GM23338 (cell line): ENCODE measurements at regions not wholly inside any gene's neighbourhood (a gene's known extent, or its start where the extent isn't known, plus 50 kb on each side); places are given as distances from the start of the nearest gene placed in this dataset.

Experiments used
- ATAC-seq: fragments of 200-7000 bp; cut with Tn5 transposase; 3 replicates; pipeline ENCODE4 v1.9.1; 2020
- DNase-seq: peaks from one replicate; pipeline ENCODE4 v3.0.0-alpha.2; 2015; ENCODE audit warnings: low spot score
- H2AFZ ChIP-seq: fragments of 200-600 bp; sonication (generic); 2 replicates; pipeline ENCODE4 v1.8.0; 2016; ENCODE audit warnings: antibody characterized with exemption, mild to moderate bottlenecking, moderate library complexity
- H3F3A ChIP-seq: fragments of 200-600 bp; sonication (generic); replicated peaks from 2 replicates; pipeline ENCODE4 v1.8.0; 2017; ENCODE audit warnings: antibody characterized with exemption, mixed run types, low read depth
- H3K27ac ChIP-seq: fragments of 200-600 bp; sonication (generic); 2 replicates; pipeline ENCODE4 v1.6.1; 2016; ENCODE audit warnings: low read depth
- H3K27me3 ChIP-seq: fragments of 200-600 bp; sonication (generic); 2 replicates; pipeline ENCODE4 v1.8.0; 2016; ENCODE audit warnings: mild to moderate bottlenecking, mixed run types, moderate library complexity; ENCODE audit not compliant: insufficient read depth
- H3K36me3 ChIP-seq: fragments of 200-600 bp; sonication (generic); 2 replicates; pipeline ENCODE4 v1.8.0; 2016; ENCODE audit warnings: mild to moderate bottlenecking; ENCODE audit not compliant: insufficient read depth
- H3K4me1 ChIP-seq: fragments of 200-600 bp; sonication (generic); 2 replicates; pipeline ENCODE4 v1.8.0; 2016; ENCODE audit warnings: mild to moderate bottlenecking, moderate library complexity; ENCODE audit not compliant: insufficient read depth
- H3K4me2 ChIP-seq: fragments of 200-600 bp; sonication (generic); 2 replicates; pipeline ENCODE4 v1.7.1; 2017; ENCODE audit warnings: mixed run types
- H3K4me3 ChIP-seq: fragments of 200-600 bp; sonication (generic); 2 replicates; pipeline ENCODE4 v1.6.1; 2016; ENCODE audit warnings: mixed run types
- H3K79me2 ChIP-seq: fragments of 200-600 bp; sonication (generic); replicated peaks from 2 replicates; pipeline ENCODE4 v1.8.0; 2017; ENCODE audit warnings: mild to moderate bottlenecking; ENCODE audit not compliant: insufficient read depth
- H3K9me2 ChIP-seq: fragments of 200-600 bp; sonication (generic); 2 replicates; pipeline ENCODE4 v1.8.0; 2017; ENCODE audit not compliant: insufficient read depth
- H4K20me1 ChIP-seq: fragments of 200-600 bp; sonication (generic); replicated peaks from 2 replicates; pipeline ENCODE4 v1.8.0; 2017; ENCODE audit warnings: mild to moderate bottlenecking; ENCODE audit not compliant: insufficient read depth
- H3K27ac Mint-ChIP-seq: 2 replicates; pipeline ENCODE4 v1.8.0; 2020; ENCODE audit warnings: inconsistent platforms, mild to moderate bottlenecking, moderate library complexity, mixed read lengths
- H3K27me3 Mint-ChIP-seq: 3 replicates; pipeline ENCODE4 v1.8.0; 2022; ENCODE audit warnings: low read depth, mild to moderate bottlenecking, moderate library complexity, mixed read lengths, inconsistent platforms; ENCODE audit not compliant: insufficient read depth, poor library complexity
- H3K36me3 Mint-ChIP-seq: 3 replicates; pipeline ENCODE4 v1.8.0; 2021; ENCODE audit warnings: low read depth, mild to moderate bottlenecking, inconsistent platforms, moderate library complexity, mixed read lengths
- H3K4me1 Mint-ChIP-seq: 3 replicates; pipeline ENCODE4 v1.8.0; 2020; ENCODE audit warnings: mild to moderate bottlenecking, inconsistent platforms, mixed read lengths
- H3K4me3 Mint-ChIP-seq: 3 replicates; pipeline ENCODE4 v1.8.0; 2021; ENCODE audit warnings: moderate library complexity, mild to moderate bottlenecking, inconsistent platforms, mixed read lengths
- H3K9me3 Mint-ChIP-seq: 3 replicates; pipeline ENCODE4 v1.8.0; 2020; ENCODE audit warnings: moderate library complexity, mild to moderate bottlenecking, inconsistent platforms, mixed read lengths
- CREB1 ChIP-seq: fragments of 250-450 bp; sonication (Bioruptor Pico); IDR thresholded peaks from 2 replicates; pipeline ENCODE4 v1.5.0; 2020; ENCODE audit warnings: low read depth, mild to moderate bottlenecking, moderate library complexity
- EZH2phosphoT487 ChIP-seq: fragments of 200-600 bp; sonication (generic); IDR thresholded peaks from one replicate; pipeline ENCODE4 v1.8.1; 2018; ENCODE audit warnings: antibody characterized with exemption; ENCODE audit not compliant: unreplicated experiment
- NANOG ChIP-seq: IDR thresholded peaks from 2 replicates; pipeline ENCODE4 v1.6.1; 2016; ENCODE audit warnings: antibody characterized with exemption, borderline replicate concordance
- POLR2AphosphoS5 ChIP-seq: IDR thresholded peaks from 2 replicates; pipeline ENCODE4 v1.6.1; 2016; ENCODE audit warnings: antibody characterized with exemption, low read depth
- STAT1 ChIP-seq: IDR thresholded peaks from one replicate; pipeline ENCODE4 v1.6.1; 2016; ENCODE audit warnings: antibody characterized with exemption; ENCODE audit not compliant: unreplicated experiment
- ZNF114 ChIP-seq: fragments of 250-450 bp; sonication (Bioruptor Pico); IDR thresholded peaks from 2 replicates; pipeline ENCODE4 v1.5.0; 2020; ENCODE audit warnings: mild to moderate bottlenecking, moderate library complexity
- ZNF331 ChIP-seq: fragments of 250-450 bp; sonication (Bioruptor Pico); IDR thresholded peaks from 2 replicates; pipeline ENCODE4 v1.5.0; 2020; ENCODE audit warnings: low read depth, mild to moderate bottlenecking, moderate library complexity
- TF ChIP-seq, protein P1 (sequence below): fragments of 250-450 bp; sonication (Bioruptor Pico); IDR thresholded peaks from 2 replicates; pipeline ENCODE4 v1.5.0; 2020; ENCODE audit warnings: mild to moderate bottlenecking, moderate library complexity
- TF ChIP-seq, protein P2 (sequence below): IDR thresholded peaks from one replicate; pipeline ENCODE4 v1.6.1; 2018; ENCODE audit warnings: antibody characterized with exemption; ENCODE audit not compliant: unreplicated experiment
- TF ChIP-seq, protein P3 (sequence below), 2 experiments: fragments of 200-600 bp in 1 of 2; sonication (generic) in 1 of 2; conservative IDR thresholded peaks; 2 replicates each; pipeline versions ENCODE4 v1.5.1 to v1.6.1; 2016 to 2017; ENCODE audit warnings: antibody characterized with exemption in 2 of 2, low read depth in 2 of 2, mild to moderate bottlenecking in 2 of 2, moderate library complexity in 1 of 2

DNA sequence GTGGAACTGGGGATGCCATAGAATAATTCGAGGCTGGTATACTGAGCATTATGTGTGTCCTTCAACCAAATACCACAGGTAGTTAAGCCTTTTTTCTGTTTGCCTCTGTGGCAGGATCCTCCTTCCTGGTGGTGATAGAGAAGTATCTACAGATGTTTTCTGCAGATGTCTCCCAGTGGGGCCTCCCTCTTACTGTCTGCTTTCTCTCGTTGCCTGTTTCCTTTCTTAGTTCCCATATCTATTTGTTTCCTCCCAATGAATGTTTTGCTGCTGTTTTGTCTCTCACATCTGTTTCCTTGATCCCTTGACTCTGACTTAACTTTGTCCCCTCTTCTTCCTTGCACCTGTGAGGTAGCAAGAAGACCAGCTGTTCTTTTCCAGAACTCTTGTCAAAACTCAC lies 130.9 kb upstream of the NUDT12 start:
- H3K27ac Mint-ChIP-seq = no peak overlapping the region
- no peaks in the 10 kb centered on the region for H3K36me3 Mint-ChIP-seq
- Histone ChIP-seq H3K79me2 (no peaks in the 10 kb centered on the region), H3K36me3 (no peaks in the 10 kb centered on the region), H3K27ac (no peak overlapping the region), H3K9me2 (peaks cover 4% of the 10 kb centered on the region; the same call in 1 of the 2 replicates), H2AFZ (no peak overlapping the region), H3K4me2 (no peak overlapping the region), H3K4me3 (no peak overlapping the region), H3K27me3 (no peaks in the 10 kb centered on the region), H4K20me1 (no peaks in the 10 kb centered on the region), H3K4me1 (no peaks in the 10 kb centered on the region), H3F3A (no peaks in the 10 kb centered on the region)
- H3K4me3 Mint-ChIP-seq = no peak overlapping the region
- no peaks in the 10 kb centered on the region for H3K9me3 Mint-ChIP-seq
- TF ChIP-seq, protein P1, sequence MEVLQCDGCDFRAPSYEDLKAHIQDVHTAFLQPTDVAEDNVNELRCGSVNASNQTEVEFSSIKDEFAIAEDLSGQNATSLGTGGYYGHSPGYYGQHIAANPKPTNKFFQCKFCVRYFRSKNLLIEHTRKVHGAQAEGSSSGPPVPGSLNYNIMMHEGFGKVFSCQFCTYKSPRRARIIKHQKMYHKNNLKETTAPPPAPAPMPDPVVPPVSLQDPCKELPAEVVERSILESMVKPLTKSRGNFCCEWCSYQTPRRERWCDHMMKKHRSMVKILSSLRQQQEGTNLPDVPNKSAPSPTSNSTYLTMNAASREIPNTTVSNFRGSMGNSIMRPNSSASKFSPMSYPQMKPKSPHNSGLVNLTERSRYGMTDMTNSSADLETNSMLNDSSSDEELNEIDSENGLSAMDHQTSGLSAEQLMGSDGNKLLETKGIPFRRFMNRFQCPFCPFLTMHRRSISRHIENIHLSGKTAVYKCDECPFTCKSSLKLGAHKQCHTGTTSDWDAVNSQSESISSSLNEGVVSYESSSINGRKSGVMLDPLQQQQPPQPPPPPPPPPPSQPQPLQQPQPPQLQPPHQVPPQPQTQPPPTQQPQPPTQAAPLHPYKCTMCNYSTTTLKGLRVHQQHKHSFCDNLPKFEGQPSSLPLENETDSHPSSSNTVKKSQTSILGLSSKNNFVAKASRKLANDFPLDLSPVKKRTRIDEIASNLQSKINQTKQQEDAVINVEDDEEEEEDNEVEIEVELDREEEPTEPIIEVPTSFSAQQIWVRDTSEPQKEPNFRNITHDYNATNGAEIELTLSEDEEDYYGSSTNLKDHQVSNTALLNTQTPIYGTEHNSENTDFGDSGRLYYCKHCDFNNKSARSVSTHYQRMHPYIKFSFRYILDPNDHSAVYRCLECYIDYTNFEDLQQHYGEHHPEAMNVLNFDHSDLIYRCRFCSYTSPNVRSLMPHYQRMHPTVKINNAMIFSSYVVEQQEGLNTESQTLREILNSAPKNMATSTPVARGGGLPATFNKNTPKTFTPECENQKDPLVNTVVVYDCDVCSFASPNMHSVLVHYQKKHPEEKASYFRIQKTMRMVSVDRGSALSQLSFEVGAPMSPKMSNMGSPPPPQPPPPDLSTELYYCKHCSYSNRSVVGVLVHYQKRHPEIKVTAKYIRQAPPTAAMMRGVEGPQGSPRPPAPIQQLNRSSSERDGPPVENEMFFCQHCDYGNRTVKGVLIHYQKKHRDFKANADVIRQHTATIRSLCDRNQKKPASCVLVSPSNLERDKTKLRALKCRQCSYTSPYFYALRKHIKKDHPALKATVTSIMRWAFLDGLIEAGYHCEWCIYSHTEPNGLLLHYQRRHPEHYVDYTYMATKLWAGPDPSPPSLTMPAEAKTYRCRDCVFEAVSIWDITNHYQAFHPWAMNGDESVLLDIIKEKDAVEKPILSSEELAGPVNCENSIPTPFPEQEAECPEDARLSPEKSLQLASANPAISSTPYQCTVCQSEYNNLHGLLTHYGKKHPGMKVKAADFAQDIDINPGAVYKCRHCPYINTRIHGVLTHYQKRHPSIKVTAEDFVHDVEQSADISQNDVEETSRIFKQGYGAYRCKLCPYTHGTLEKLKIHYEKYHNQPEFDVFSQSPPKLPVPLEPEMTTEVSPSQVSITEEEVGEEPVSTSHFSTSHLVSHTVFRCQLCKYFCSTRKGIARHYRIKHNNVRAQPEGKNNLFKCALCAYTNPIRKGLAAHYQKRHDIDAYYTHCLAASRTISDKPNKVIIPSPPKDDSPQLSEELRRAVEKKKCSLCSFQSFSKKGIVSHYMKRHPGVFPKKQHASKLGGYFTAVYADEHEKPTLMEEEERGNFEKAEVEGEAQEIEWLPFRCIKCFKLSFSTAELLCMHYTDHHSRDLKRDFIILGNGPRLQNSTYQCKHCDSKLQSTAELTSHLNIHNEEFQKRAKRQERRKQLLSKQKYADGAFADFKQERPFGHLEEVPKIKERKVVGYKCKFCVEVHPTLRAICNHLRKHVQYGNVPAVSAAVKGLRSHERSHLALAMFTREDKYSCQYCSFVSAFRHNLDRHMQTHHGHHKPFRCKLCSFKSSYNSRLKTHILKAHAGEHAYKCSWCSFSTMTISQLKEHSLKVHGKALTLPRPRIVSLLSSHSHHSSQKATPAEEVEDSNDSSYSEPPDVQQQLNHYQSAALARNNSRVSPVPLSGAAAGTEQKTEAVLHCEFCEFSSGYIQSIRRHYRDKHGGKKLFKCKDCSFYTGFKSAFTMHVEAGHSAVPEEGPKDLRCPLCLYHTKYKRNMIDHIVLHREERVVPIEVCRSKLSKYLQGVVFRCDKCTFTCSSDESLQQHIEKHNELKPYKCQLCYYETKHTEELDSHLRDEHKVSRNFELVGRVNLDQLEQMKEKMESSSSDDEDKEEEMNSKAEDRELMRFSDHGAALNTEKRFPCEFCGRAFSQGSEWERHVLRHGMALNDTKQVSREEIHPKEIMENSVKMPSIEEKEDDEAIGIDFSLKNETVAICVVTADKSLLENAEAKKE (CRISPR knock-in tag) = no peak
- no peak for TF ChIP-seq ZNF114
- no peak for TF ChIP-seq ZNF331 (CRISPR knock-in tag)
- TF ChIP-seq CREB1 (CRISPR knock-in tag) = no peak
- no peak for TF ChIP-seq NANOG
- TF ChIP-seq, protein P2, sequence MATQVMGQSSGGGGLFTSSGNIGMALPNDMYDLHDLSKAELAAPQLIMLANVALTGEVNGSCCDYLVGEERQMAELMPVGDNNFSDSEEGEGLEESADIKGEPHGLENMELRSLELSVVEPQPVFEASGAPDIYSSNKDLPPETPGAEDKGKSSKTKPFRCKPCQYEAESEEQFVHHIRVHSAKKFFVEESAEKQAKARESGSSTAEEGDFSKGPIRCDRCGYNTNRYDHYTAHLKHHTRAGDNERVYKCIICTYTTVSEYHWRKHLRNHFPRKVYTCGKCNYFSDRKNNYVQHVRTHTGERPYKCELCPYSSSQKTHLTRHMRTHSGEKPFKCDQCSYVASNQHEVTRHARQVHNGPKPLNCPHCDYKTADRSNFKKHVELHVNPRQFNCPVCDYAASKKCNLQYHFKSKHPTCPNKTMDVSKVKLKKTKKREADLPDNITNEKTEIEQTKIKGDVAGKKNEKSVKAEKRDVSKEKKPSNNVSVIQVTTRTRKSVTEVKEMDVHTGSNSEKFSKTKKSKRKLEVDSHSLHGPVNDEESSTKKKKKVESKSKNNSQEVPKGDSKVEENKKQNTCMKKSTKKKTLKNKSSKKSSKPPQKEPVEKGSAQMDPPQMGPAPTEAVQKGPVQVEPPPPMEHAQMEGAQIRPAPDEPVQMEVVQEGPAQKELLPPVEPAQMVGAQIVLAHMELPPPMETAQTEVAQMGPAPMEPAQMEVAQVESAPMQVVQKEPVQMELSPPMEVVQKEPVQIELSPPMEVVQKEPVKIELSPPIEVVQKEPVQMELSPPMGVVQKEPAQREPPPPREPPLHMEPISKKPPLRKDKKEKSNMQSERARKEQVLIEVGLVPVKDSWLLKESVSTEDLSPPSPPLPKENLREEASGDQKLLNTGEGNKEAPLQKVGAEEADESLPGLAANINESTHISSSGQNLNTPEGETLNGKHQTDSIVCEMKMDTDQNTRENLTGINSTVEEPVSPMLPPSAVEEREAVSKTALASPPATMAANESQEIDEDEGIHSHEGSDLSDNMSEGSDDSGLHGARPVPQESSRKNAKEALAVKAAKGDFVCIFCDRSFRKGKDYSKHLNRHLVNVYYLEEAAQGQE = no peak
- TF ChIP-seq STAT1 = no peak
- no peak for TF ChIP-seq EZH2phosphoT487
- TF ChIP-seq, protein P3, sequence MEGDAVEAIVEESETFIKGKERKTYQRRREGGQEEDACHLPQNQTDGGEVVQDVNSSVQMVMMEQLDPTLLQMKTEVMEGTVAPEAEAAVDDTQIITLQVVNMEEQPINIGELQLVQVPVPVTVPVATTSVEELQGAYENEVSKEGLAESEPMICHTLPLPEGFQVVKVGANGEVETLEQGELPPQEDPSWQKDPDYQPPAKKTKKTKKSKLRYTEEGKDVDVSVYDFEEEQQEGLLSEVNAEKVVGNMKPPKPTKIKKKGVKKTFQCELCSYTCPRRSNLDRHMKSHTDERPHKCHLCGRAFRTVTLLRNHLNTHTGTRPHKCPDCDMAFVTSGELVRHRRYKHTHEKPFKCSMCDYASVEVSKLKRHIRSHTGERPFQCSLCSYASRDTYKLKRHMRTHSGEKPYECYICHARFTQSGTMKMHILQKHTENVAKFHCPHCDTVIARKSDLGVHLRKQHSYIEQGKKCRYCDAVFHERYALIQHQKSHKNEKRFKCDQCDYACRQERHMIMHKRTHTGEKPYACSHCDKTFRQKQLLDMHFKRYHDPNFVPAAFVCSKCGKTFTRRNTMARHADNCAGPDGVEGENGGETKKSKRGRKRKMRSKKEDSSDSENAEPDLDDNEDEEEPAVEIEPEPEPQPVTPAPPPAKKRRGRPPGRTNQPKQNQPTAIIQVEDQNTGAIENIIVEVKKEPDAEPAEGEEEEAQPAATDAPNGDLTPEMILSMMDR (conservative IDR thresholded peaks at IDR 0.05; ENCODE audit: low read depth in 2 of 2) = no peak
- TF ChIP-seq POLR2AphosphoS5 = no peak
- ATAC-seq (no peak), DNase-seq (no peak)
- no peaks in the 10 kb centered on the region for H3K27me3 Mint-ChIP-seq
- H3K4me1 Mint-ChIP-seq = no peaks in the 10 kb centered on the region
